GM18951 (cell line): ENCODE measurements at regions not wholly inside any gene's neighbourhood (a gene's known extent, or its start where the extent isn't known, plus 50 kb on each side); places are given as distances from the start of the nearest gene placed in this dataset.
"Not testable (repeated sequence)": the region's sequence is repeated elsewhere in the genome, so short reads cannot be mapped to it uniquely, and the experiment has no call there.

ENCODE experiments used
- POLR2A ChIP-seq: IDR thresholded peaks from 4 replicates; pipeline ENCODE4 v1.6.1; 2011; ENCODE audit warnings: mild to moderate bottlenecking; ENCODE audit not compliant: insufficient read length, insufficient read depth; ENCODE audit errors: extremely low read depth
- in situ Hi-C: fragments of 300-500 bp; cut with MboI; formaldehyde crosslinking; loops from one replicate; pipeline ENCODE4 v1.12.0; 2022; ENCODE audit warnings: low sequenced_read_pairs, mixed read lengths, inconsistent platforms; ENCODE audit not compliant: unreplicated experiment

DNA sequence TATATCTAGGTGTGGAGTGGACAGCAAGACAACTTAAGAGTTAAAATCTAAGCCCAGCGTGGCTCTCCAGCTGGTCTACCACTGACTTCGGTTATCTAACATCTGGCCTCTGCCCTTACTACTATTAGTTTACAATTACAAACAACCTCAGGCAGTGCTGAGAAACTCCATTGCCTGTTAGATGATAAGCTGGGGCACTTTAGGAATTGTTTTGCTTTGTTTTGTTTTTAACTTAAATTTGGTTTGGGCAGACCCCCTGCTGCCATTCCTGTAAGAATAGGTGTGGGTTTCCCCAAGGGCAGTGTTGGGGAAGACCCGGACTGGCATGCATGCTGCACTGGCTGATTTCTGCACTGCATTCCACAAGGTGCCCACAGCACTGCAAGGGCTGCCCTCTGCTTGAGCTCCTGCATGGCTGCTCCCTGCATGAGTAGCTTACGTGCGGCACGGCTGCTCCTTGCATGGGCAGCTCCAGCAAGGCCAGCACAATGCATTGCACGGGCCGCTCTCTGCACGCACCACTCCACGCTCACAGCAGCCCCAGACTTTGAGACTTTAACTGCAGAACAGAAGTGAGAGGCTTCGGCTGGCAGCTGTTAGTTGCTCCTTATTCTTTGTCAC, 74.2 kb upstream of the SERTAD2 start:
- in situ Hi-C loops, result no loop called here

DNA sequence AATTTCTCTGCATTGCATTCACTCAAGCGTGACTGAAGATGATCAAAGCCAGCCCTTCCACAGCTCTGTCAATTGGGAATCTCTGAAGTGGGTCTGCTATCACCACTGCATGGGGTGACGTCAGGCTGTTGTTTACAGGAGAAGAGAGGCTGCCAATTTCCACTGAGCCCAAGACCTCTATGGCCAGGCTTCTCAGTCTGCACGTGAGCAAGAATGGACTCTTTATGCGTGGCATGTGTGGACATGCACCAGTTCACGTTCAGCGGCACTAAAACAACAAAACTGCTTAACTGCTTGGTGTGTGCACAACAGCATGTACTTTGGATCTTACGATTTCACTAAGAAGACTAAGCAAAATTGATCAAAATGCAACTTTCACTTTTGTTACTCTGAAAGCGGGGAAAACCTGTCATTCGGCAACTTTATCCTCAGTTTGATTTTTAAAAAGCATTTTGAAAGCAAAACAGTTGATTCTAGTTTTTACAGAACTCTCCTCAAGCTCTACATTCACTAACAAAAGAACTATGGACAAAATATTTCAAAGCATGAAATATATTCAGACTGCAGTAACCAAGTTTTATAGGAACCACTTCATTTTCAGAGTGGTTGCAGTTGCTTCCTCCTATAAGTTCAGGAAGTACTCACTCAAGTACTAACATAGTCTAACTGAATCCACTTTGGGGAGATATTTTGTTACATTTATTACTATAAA, 77.0 kb upstream of the SERTAD2 start:
- TF ChIP-seq POLR2A, result peak; percentile 18
- in situ Hi-C loops, result no loop called here

More for the DNA sequence above, 74.2 kb upstream of the SERTAD2 start:
- TF ChIP-seq POLR2A, result no peak

DNA sequence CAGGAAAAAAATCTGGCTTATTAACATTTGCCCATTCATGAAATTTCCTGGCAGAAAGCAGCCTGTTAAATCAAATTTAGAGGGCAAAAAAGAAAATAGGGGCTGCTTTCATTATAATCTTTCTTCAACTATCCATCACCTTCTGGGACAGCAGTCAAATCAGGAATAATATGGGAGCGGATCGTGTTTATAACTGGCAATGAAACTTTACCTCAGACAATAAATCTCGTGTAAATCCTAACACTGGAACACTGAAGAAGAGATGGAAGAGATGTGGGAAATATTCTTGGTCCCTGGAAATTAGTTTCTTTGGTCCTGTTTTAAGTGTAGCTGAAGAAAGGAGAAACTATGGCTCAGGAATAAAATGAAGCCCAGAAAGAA, 77.5 kb upstream of the SERTAD2 start:
- in situ Hi-C loops, result no loop called here
- no peak for TF ChIP-seq POLR2A

DNA sequence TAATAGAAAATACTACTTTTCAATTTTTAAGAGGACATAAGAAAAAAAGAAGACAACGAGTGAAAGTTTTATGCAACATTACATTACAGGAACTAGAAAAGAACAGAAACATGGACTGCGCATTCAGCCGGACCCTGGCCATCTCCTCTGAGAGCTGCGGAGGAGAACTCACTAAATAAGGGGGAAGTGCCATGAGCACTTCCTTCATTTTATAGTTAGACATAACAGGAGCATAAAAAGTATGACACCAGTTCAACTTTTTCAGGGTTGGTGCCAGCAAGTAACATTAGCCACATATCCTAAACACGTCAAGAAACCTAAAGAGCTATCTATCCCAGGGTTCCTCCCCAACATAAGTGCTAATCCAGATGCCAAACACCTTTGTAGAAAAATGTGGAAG, 78.0 kb upstream of the SERTAD2 start:
- no peak for TF ChIP-seq POLR2A
- in situ Hi-C loops, result no loop called here

DNA sequence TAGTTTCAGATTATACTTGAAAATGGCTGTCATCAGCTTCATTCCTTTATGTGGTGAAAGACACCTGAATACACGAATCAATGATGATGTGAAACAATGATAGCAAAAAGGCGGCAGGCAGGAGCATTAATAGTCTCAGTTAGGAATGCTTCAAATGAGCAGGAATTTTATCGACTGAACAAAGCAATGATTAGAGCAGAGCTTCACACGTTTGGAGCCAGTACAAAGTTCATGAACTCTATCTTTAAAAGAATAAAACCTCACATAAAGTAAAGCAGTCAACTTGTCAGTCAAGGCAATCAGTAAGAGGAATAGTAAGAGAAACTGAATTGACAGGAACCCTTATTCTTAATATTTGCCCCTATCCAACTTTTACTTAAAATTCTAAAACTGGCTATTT, 78.4 kb upstream of the SERTAD2 start:
- in situ Hi-C loops, result no loop called here
- TF ChIP-seq POLR2A, result no peak

DNA sequence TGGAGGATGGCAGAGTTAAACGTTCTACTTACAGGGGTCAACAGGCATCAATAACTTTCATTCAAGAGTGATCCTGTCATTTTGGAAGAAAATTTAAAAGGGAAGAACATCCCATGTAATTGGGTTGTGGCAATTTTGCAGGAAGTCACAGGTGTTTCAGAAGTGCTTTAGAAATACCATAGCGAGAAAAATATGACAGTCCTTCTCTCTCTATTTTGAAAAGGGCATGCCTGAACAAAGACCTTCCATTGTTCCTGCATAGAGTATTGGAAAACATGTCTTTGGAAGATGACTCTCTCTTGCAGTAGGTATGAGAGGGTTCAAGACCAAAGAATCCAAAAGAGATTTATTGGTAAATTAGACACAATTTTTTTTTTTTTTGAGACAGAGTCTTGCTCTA, 81.8 kb upstream of the SERTAD2 start:
- in situ Hi-C loops, result no loop called here
- no peak for TF ChIP-seq POLR2A

DNA sequence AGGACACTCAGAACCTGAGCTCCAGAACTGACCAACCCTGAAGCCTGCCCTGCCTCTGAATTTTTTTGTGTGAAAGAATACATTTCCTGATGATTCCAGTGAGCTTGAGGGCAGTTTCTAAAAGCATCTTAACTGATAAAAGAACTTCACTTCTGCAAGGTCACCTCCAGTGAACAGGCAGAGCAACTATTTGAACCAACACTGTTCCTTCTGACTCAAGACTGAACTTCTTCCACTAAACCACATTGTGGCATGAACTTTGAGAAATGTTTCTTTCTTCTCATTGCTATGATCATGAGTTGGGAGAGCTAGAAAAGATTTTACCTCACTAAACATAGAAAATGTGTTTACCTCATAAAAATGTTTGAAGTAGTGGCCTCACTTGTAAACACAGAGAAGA, 83.8 kb upstream of the SERTAD2 start:
- TF ChIP-seq POLR2A, result no peak
- in situ Hi-C loops, result no loop called here

DNA sequence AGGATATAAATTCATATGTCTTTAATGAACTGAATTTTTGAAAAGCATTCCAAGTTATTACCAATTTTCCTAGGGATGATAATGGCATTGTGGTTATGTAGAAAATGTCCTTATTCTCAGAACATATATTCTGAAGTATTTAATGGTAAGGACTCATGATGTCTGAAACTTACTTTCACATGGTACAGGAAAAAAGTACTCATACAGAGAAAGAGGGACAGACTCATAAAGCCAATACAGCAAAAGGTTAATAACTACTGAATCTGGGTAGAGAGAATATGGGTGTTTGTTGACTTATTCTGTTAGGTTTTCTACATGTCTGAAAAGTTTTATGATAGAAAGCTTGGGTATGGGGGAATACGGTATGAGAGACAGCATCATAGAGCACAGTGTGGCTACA, 84.3 kb upstream of the SERTAD2 start:
- TF ChIP-seq POLR2A, result no peak
- in situ Hi-C loops, result no loop called here

DNA sequence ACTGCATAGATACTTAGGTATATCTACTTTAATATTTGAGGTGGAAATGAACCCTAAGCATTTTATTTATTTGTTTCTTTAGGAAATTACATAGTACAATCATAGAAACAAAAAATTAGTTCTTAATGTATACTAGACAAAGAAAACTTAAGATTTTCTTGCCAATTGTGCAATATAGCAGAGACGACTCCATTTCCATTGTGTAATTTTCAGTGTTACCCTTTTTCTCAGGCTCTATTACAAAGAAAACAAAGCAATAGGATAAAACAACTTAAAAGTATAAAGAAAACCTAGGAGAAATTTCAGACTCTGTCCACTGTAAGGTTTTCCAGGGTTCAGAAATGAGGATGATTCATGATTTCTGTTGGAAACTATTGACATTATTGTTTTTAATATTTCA, 89.0 kb upstream of the SERTAD2 start:
- TF ChIP-seq POLR2A, result no peak
- in situ Hi-C loops, result no loop called here

DNA sequence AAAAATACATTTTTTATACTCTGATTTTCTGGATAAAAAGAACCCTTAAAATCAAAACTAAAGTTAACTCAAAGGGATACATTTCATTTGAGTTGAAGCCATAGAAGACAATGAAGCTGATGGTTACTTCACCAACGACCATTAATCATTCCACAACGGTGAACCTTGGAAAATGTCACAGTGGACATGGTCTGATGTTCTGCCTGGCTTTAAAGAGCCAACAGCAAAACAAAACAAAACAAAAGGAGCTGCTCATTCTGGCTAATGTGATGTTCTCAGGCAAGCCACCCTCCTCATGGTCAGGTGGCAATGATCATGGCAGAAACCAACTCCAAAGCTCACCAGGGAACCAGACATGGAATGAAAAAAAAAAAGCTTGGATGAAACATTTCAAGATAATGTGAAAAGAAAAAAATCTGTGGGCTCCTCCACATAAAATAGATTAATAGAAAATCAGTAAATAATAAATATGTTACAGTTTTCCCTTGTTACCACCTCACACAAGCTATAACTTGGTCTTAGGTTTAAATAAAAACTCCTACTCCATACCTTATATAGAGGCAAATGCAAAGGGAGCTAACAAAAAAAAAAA, 90.1 kb upstream of the SERTAD2 start:
- no peak for TF ChIP-seq POLR2A
- in situ Hi-C loops, result no loop called here

DNA sequence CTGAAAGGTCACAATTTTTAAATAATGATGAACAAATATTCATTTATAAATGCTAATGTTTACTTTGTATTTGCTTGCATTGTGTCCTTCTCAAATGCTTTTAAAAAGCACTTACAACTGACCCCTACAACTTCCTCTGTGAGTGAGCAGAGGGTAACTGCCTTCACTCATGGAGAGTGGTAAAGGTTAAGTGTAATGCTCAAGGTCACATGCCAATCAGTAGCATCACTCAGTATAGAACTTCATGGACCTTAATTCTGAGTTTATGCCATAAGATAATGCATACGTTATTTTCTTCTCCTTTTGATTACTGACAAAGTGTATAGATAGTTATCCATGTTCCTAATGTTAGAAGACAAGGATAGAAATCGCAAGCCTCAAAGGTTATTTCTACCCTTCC, 91.8 kb upstream of the SERTAD2 start:
- in situ Hi-C loops, result no loop called here
- no peak for TF ChIP-seq POLR2A

DNA sequence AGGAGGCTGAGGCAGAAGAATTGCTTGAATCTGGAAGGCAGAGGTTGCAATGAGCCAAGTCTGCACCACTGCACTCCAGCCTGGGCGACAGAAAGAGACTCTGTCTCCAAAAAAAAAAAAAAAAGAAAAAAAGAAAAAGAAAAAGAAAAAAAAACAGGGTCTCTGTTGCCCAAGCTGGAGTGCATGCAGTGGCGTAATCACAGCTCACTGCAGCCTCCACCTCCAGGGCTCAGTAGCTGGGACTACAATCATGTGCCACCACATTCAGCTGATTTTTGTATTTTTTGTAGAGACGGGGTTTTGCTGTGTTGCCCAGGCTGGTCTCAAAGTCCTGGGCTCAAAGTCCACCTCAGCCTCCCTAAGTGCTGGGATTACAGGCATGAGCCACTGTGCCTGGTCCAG, 94.0 kb upstream of the SERTAD2 start:
- in situ Hi-C loops, result not testable (repeated sequence)

DNA sequence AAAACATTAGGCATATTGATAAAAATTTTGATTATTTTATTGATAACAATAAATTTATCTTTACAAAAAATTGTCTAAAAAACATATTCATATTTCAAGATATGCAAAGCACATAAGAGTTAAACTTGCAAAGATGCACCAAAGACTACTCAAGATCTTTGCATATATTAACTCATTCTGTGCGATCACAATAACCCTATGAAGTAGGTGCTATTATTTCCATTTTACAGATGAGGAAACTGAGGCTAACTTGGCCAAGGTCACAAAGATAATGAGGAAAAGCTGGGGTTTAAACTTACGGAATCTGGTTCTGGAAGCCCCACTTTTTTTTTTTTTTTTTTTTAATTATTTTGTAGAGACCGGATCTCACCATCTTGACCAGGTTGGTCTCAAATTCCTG, 94.4 kb upstream of the SERTAD2 start:
- in situ Hi-C loops, result no loop called here
- no peak for TF ChIP-seq POLR2A

DNA sequence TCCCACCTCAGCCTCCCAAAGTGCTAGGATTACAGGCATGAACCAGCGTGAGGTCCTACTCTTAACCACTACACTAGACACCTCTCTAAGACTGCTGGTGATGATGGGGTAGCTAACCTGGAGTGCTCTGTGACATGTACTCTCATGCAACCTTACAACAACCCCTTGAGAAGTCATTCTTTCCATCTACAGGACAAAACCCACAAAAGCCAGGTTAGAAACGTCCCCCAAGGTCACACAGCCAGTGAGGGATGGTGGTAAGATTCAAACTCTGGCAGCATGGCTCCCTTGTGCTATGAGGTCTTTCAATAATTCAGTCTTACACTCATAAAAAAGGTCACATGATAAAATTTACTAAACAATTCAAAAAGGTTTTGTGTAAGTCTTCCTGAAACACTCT, 94.8 kb upstream of the SERTAD2 start:
- no peak for TF ChIP-seq POLR2A
- in situ Hi-C loops, result no loop called here
